ENCODE measurements at regions not wholly inside any gene's neighbourhood (a gene's known extent, or its start where the extent isn't known, plus 50 kb on each side); places are given as distances from the start of the nearest gene placed in this dataset.
"Not testable (repeated sequence)": the region's sequence is repeated elsewhere in the genome, so short reads cannot be mapped to it uniquely, and the experiment has no call there.

GRCh38 chr1:220942278-220942677, 63.0 kb downstream of the HLX start:
- DNase-seq (ENCODE audit: low read depth in 2 of 2), result no peak

GRCh38 chr1:220942914-220943313, 63.7 kb downstream of the HLX start:
- not testable (repeated sequence) for DNase-seq (ENCODE audit: low read depth in 2 of 2)

- DNase-seq (ENCODE audit: low read depth in 2 of 2), result no peak
Measured at GRCh38 chr1:220943319-220943996, 64.2 kb downstream of the HLX start.

GRCh38 chr1:220950576-220950975, 71.3 kb downstream of the HLX start:
- no peak for DNase-seq (ENCODE audit: low read depth in 2 of 2)

GRCh38 chr1:220952961-220953643, 73.9 kb downstream of the HLX start:
- DNase-seq (ENCODE audit: low read depth in 2 of 2), result no peak

DNA sequence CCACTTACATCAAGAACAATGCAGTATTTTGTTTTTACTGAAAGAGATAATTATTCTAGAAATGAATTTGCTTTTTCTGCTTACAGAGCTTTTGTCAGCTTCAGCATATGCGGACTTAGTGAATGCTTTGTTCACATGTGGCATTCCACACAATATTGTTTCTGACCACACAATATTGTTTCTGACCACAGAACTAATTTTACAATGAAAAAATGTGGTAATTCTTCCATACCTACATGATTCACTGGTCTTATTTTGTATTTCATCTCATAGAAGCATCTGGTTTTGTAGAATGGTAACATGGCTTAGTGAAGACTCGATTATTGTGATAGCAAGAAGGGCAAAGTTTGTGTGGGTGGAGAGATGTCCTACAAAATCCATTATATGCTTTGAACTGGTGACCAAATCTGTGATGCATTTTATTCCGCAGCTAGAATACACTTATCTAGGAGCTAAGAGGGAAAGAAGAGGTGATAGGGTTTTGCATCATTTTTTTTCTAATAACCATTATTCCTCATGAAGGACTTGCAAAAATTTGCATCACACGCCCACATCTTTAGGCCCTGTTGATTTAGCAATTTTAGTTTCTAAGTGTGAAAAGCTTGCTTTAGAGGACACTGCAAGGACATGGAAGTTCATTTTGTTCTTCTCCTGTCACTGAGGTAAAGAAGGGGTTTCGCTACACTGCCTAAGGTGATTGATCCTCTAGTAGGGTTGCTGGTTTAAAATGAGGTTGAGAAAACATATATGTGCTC, 75.3 kb downstream of the HLX start:
- no peak for DNase-seq (ENCODE audit: low read depth in 2 of 2)

- no peak for DNase-seq (ENCODE audit: low read depth in 2 of 2)
Measured at GRCh38 chr1:220955116-220955515, 75.9 kb downstream of the HLX start.

DNA sequence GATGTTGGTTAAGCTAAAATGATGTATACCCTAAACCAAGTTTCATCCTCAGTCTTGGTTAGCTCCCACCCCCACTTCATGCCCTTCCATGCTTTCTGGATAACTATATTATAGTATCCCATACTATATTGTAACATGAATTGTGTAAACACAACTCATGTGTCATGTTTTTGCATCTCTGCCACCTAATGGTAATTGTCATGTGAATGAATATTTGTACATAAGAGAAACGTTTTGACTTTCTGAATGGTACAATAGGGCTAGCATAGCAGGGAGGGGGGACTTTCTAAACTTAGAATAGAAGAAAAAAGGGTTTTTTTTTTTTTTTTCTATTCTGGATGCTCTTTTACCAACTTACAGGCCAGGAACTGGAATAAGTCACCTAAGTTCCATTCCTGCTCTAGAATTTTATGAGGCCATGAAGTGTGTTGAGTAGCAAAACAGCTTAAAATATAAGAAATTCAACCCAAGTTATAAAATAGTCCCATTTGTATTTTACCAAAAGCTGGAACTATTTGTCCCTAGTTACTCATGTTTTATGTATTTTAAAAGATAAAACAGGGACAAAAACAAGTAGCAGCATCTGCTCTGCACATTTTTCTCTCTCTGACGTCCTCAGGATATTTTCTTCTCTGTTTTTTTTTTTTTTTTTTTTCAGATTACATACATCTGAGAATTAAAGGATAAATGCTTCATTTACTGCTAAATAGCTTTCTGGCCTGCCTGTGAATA, 77.4 kb downstream of the HLX start:
- no peak for DNase-seq (ENCODE audit: low read depth in 2 of 2)

- no peak for DNase-seq (ENCODE audit: low read depth in 2 of 2)
Measured at GRCh38 chr1:220957233-220957605, 78.0 kb downstream of the HLX start.

DNA sequence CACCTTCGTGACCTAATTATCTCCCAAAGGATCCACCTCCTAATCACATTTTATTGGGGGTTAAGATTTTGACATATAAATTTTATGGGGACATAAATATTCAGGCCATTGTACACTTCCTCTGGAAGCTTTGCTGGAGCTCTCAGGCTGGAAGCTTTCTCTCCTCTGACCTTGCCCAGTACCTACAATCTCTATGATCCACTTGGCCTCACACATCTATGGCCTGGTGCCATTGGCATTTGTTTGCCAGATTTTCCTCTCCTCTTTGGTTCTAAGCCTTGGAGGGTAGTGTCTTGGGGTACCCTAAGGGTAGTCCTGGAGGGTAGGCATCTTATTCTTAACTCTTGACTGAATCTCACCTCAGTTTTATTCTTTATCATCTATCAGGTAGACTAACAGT, 79.0 kb downstream of the HLX start:
- no peak for DNase-seq (ENCODE audit: low read depth in 2 of 2)

- no peak for DNase-seq (ENCODE audit: low read depth in 2 of 2)
Measured at GRCh38 chr1:220962031-220962751, 82.9 kb downstream of the HLX start.

DNA sequence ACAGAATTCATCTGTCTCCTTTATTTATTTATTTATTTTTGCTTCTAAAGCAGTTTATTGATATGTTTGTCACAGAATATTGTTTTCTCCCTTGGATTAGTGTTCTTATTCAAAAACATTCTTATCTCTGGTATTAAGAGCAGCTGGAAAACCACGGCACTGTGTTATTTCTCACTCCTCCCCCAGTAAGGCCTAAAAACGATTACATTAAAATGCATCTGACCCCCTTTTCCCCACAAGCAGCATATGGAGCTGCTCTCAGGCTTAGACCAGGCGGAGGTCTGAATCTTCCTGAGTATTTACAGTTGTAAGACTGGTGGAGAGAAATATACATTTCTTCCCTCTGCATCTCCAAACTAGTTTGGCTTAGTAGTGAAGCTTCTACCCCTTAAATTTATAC, 86.8 kb downstream of the HLX start:
- DNase-seq (ENCODE audit: low read depth in 2 of 2), result no peak

- DNase-seq (ENCODE audit: low read depth in 2 of 2), result no peak
Measured at GRCh38 chr1:220966473-220966872, 87.2 kb downstream of the HLX start.

DNA sequence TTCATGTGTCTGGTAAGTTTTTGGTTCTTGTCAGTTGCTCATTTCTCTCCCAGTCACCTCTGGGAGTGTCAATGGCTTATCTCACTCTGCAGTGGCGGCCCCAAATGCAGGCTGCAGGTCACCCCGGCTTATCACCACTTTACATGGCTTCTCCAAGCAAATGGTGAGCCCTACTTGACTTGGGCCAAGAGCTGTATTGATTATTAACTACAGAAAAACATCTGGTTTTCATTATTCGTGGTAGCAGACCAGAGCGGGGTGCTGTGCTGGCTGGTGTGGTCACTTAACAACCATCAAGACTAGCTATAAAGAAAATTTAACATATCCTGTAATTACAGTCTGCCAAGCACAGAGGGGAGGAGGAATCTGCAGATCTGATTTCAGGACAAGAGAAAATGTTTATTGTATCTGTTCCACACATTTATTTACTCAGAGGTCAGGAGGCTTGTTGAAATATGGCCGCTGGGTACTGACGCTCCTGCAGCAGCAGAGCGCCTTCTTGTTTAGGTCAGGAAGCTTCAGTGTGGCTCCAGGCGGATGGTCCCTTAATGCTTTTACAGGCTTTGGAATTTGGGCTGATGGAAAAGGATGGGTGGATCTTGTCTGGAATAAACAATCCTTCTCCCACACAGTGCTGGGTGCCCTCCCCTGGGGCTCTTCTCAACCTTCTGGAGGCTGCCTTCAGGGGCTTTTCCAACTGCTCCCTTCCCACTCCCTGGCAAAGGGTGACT, 87.8 kb downstream of the HLX start:
- DNase-seq (ENCODE audit: low read depth in 2 of 2), result no peak

GRCh38 chr1:220967911-220968310, 88.7 kb downstream of the HLX start:
- DNase-seq (ENCODE audit: low read depth in 2 of 2), result no peak

GRCh38 chr1:220969281-220969680, 90.0 kb downstream of the HLX start:
- not testable (repeated sequence) for DNase-seq (ENCODE audit: low read depth in 2 of 2)

DNA sequence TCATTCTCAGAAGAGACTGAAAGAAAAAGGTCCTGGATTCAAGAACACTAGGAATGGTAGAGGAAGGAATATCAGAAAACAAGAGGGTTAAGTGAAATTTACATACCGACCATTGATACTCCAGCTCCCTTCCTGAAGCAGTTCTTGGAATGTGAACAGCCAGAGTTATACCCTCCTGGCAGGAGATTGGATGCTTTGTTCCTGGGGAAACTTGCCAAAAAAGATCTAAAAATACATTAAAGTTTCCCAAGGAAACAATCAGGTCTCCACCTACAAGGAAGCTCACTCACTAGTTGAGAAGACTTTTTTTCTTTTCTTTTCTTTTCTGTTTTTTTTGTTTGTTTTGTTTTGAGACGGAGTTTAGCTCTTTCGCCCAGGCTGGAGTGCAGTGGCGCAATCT, 91.1 kb downstream of the HLX start:
- DNase-seq (ENCODE audit: low read depth in 2 of 2), result no peak

DNA sequence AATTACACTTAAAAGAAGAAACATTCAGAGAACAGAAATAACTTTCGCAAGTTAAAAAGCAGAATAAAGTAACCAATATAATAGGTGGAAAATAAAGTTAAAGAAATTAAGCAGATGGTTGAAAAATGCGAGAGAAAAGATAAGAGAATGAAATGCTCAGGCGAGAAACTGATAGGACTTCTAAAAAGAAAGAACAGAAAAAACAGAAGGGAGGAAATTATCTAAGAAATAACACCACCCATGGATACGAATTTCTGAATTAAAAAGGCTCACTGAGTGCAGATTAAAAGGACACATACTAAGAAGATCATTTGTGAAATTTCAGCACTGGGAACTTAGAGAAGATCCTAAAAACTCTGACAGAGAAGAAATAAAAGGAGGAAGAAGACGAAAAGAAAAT, 92.0 kb downstream of the HLX start:
- DNase-seq (ENCODE audit: low read depth in 2 of 2), result no peak

GRCh38 chr1:220974431-220974830, 95.2 kb downstream of the HLX start:
- DNase-seq (ENCODE audit: low read depth in 2 of 2), result no peak

GRCh38 chr1:220976390-220976789, 97.1 kb downstream of the HLX start:
- no peak for DNase-seq (ENCODE audit: low read depth in 2 of 2)

DNA sequence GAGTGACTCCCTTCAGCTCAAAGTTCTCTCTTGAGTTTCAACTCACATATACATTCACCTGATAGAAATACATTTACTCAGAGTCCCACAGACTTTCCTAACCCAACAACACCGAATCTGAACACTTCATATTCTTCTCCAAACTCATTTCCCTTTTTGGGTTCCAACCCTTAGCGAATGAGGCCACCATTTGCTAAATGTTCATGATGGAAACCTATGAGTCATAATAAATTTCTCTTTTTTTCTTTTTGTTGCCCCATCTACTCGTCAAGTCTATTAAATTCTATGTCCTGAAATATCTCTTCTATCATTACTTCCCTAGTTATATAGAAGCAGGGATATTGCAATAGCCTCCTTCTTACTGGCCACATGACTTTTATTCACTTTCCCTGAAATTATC, 100.1 kb downstream of the HLX start:
- DNase-seq (ENCODE audit: low read depth in 2 of 2), result no peak
